ENCODE measurements at regions not wholly inside any gene's neighbourhood (a gene's known extent, or its start where the extent isn't known, plus 50 kb on each side); places are given as distances from the start of the nearest gene placed in this dataset.

- TF ChIP-seq SUZ12 (IDR thresholded peaks at IDR 0.05; ENCODE audit: extremely low read depth, insufficient read depth, insufficient read length) (no peak), ZNF274 (IDR thresholded peaks at IDR 0.05; ENCODE audit: low read depth, low read length) (no peak), YY1 (IDR thresholded peaks at IDR 0.05; ENCODE audit: insufficient read depth, insufficient read length) (no peak)
Measured at GRCh38 chr12:114967151-114967550, 283.2 kb upstream of the TBX3 start.

All from NT2/D1 (cell line).